ENCODE measurements at regions not wholly inside any gene's neighbourhood (a gene's known extent, or its start where the extent isn't known, plus 50 kb on each side); places are given as distances from the start of the nearest gene placed in this dataset.

- TF ChIP-seq CTCF (IDR thresholded peaks at IDR 0.05): no peak
- TF ChIP-seq POLR2A (IDR thresholded peaks at IDR 0.05): no peak
- no peak for TF ChIP-seq EP300 (IDR thresholded peaks at IDR 0.05)
Observed at GRCh38 chr10:133034092-133034491, 53.6 kb upstream of the ADGRA1 start.

All from ovary (tissue), 3 donors.